Neural progenitor cell (in vitro differentiated cells): ENCODE measurements at regions not wholly inside any gene's neighbourhood (a gene's known extent, or its start where the extent isn't known, plus 50 kb on each side); places are given as distances from the start of the nearest gene placed in this dataset.
A peak's percentile ranks its signal among the peaks of the same experiment; 100 is the strongest.

Source experiments
- DNase-seq: peaks from one replicate; pipeline ENCODE4 v3.0.0-alpha.2; 2016; ENCODE audit warnings: low spot score
- H2AFZ ChIP-seq: fragments of 200-600 bp; sonication (generic); replicated peaks from 2 replicates; pipeline ENCODE4 v1.6.1; 2016; ENCODE audit warnings: antibody characterized with exemption
- H3F3A ChIP-seq: fragments of 200-600 bp; sonication (generic); 2 replicates; pipeline ENCODE4 v1.6.1; 2016; ENCODE audit warnings: antibody characterized with exemption, low read depth
- H3K27ac ChIP-seq: fragments of 200-600 bp; sonication (generic); 2 replicates; pipeline ENCODE4 v1.5.1; 2016; ENCODE audit warnings: mild to moderate bottlenecking
- H3K27me3 ChIP-seq: fragments of 200-600 bp; sonication (generic); 2 replicates; pipeline ENCODE4 v1.6.1; 2016; ENCODE audit warnings: mild to moderate bottlenecking, moderate library complexity
- H3K36me3 ChIP-seq: fragments of 200-600 bp; sonication (generic); 2 replicates; pipeline ENCODE4 v1.5.1; 2016
- H3K4me1 ChIP-seq: fragments of 200-600 bp; sonication (generic); 2 replicates; pipeline ENCODE4 v1.6.1; 2016; ENCODE audit warnings: mixed run types
- H3K4me2 ChIP-seq: fragments of 200-600 bp; sonication (generic); 2 replicates; pipeline ENCODE4 v1.6.1; 2016
- H3K4me3 ChIP-seq: fragments of 200-600 bp; sonication (generic); 2 replicates; pipeline ENCODE4 v1.5.1; 2016
- H3K79me2 ChIP-seq: fragments of 200-600 bp; sonication (generic); 2 replicates; pipeline ENCODE4 v1.6.1; 2016; ENCODE audit warnings: low read depth
- H3K9ac ChIP-seq: fragments of 200-600 bp; sonication (generic); 2 replicates; pipeline ENCODE4 v1.6.1; 2016
- H3K9me3 ChIP-seq: fragments of 200-600 bp; sonication (generic); 2 replicates; pipeline ENCODE4 v1.5.1; 2016; ENCODE audit warnings: low read depth
- H4K20me1 ChIP-seq: fragments of 200-600 bp; sonication (generic); 2 replicates; pipeline ENCODE4 v1.6.1; 2016; ENCODE audit warnings: low read depth
- H3K27ac Mint-ChIP-seq: 3 replicates; pipeline ENCODE4 v1.8.0; 2021; ENCODE audit warnings: mixed read lengths
- H3K27me3 Mint-ChIP-seq: 2 replicates; pipeline ENCODE4 v1.8.0; 2022; ENCODE audit warnings: low read depth, mild to moderate bottlenecking, inconsistent platforms, moderate library complexity, mixed read lengths; ENCODE audit not compliant: insufficient read depth
- H3K36me3 Mint-ChIP-seq: 3 replicates; pipeline ENCODE4 v1.8.0; 2021; ENCODE audit warnings: mixed read lengths
- H3K4me1 Mint-ChIP-seq: 3 replicates; pipeline ENCODE4 v1.8.0; 2021; ENCODE audit warnings: mixed read lengths
- H3K4me3 Mint-ChIP-seq: 3 replicates; pipeline ENCODE4 v1.8.0; 2021; ENCODE audit warnings: mild to moderate bottlenecking, moderate library complexity, mixed read lengths
- H3K9me3 Mint-ChIP-seq: 3 replicates; pipeline ENCODE4 v1.8.0; 2020; ENCODE audit warnings: mixed read lengths
- CTCF ChIP-seq: fragments of 200-600 bp; sonication (generic); IDR thresholded peaks from 2 replicates; pipeline ENCODE4 v1.5.1; 2017; ENCODE audit warnings: antibody characterized with exemption, mild to moderate bottlenecking
- EZH2 ChIP-seq: fragments of 200-600 bp; sonication (generic); IDR thresholded peaks from 2 replicates; pipeline ENCODE4 v1.6.1; 2017; ENCODE audit warnings: antibody characterized with exemption, mild to moderate bottlenecking, moderate library complexity
- EZH2phosphoT487 ChIP-seq: fragments of 200-600 bp; sonication (generic); IDR thresholded peaks from 2 replicates; pipeline ENCODE4 v1.6.1; 2017; ENCODE audit warnings: antibody characterized with exemption

- no peaks in the 10 kb centered on the region for H3K27me3 Mint-ChIP-seq
- DNase-seq, result no peak
- peaks cover 6% of the 10 kb centered on the region for H3F3A ChIP-seq
- no peak overlapping the region for H3K27ac Mint-ChIP-seq
- no peak overlapping the region for H2AFZ ChIP-seq
- TF ChIP-seq EZH2 (no peak), EZH2phosphoT487 (no peak), CTCF (no peak)
- no peaks in the 10 kb centered on the region for H3K79me2 ChIP-seq
- H3K27me3 ChIP-seq, result no peaks in the 10 kb centered on the region
- H3K9me3 ChIP-seq, result no peaks in the 10 kb centered on the region
- H3K27ac ChIP-seq, result no peak overlapping the region
- peaks cover 4% of the 10 kb centered on the region for H3K4me1 ChIP-seq
- no peaks in the 10 kb centered on the region for H3K9me3 Mint-ChIP-seq
- H3K4me1 Mint-ChIP-seq, result peaks cover 4% of the 10 kb centered on the region
- H3K4me3 ChIP-seq, result no peak overlapping the region
- no peak overlapping the region for H3K4me2 ChIP-seq
- H3K36me3 ChIP-seq, result no peaks in the 10 kb centered on the region
- no peak overlapping the region for H3K4me3 Mint-ChIP-seq
- no peaks in the 10 kb centered on the region for H3K36me3 Mint-ChIP-seq
- no peaks in the 10 kb centered on the region for H4K20me1 ChIP-seq
- no peak overlapping the region for H3K9ac ChIP-seq
Observed at GRCh38 chrX:16440446-16440845, 209.5 kb upstream of the S100G start.

- H3K9me3 ChIP-seq, result no peaks in the 10 kb centered on the region
- no peak overlapping the region for H3K27ac ChIP-seq
- Mint-ChIP-seq H3K27me3 (peaks cover 2% of the 10 kb centered on the region), H3K4me3 (no peak overlapping the region), H3K9me3 (no peaks in the 10 kb centered on the region), H3K36me3 (no peaks in the 10 kb centered on the region), H3K4me1 (peaks cover 3% of the 10 kb centered on the region), H3K27ac (no peak overlapping the region)
- peak overlapping the region; percentile 37 for H2AFZ ChIP-seq
- no peak overlapping the region for H3K9ac ChIP-seq
- no peaks in the 10 kb centered on the region for H4K20me1 ChIP-seq
- H3F3A ChIP-seq, result no peaks in the 10 kb centered on the region
- H3K4me2 ChIP-seq, result no peak overlapping the region
- H3K36me3 ChIP-seq, result no peaks in the 10 kb centered on the region
- no peak overlapping the region for H3K4me3 ChIP-seq
- no peaks in the 10 kb centered on the region for H3K79me2 ChIP-seq
- peaks cover 8% of the 10 kb centered on the region for H3K4me1 ChIP-seq
- TF ChIP-seq EZH2 (no peak), EZH2phosphoT487 (no peak), CTCF (no peak)
- H3K27me3 ChIP-seq, result no peaks in the 10 kb centered on the region
- no peak for DNase-seq
Observed at GRCh38 chrX:16444353-16444752, 205.6 kb upstream of the S100G start.

GRCh38 chrX:16445166-16445752, 204.7 kb upstream of the S100G start:
- no peaks in the 10 kb centered on the region for H3K79me2 ChIP-seq
- no peaks in the 10 kb centered on the region for H3K36me3 ChIP-seq
- no peak overlapping the region for H3K27ac Mint-ChIP-seq
- H3K9ac ChIP-seq, result no peak overlapping the region
- no peaks in the 10 kb centered on the region for H4K20me1 ChIP-seq
- TF ChIP-seq EZH2phosphoT487, result no peak
- TF ChIP-seq CTCF, result peak; percentile 91
- peaks cover 3% of the 10 kb centered on the region for H3K4me1 Mint-ChIP-seq
- H3K9me3 Mint-ChIP-seq, result no peaks in the 10 kb centered on the region
- no peak overlapping the region for H3K4me2 ChIP-seq
- peaks cover 2% of the 10 kb centered on the region for H3K27me3 Mint-ChIP-seq
- no peak overlapping the region for H3K27ac ChIP-seq
- H3K27me3 ChIP-seq, result no peaks in the 10 kb centered on the region
- peaks cover 8% of the 10 kb centered on the region for H3K4me1 ChIP-seq
- H3K9me3 ChIP-seq, result no peaks in the 10 kb centered on the region
- no peaks in the 10 kb centered on the region for H3K36me3 Mint-ChIP-seq
- H3K4me3 ChIP-seq, result no peak overlapping the region
- H3K4me3 Mint-ChIP-seq, result no peak overlapping the region
- peak overlapping the region; percentile 59 for H2AFZ ChIP-seq
- no peaks in the 10 kb centered on the region for H3F3A ChIP-seq
- DNase-seq, result peak; percentile 70
